ENCODE measurements at regions not wholly inside any gene's neighbourhood (a gene's known extent, or its start where the extent isn't known, plus 50 kb on each side); places are given as distances from the start of the nearest gene placed in this dataset. TPM values are rescaled to one million over a fixed set of nuclear protein-coding genes. Genes with fewer than 3 reads are reported as not detected.

DNA sequence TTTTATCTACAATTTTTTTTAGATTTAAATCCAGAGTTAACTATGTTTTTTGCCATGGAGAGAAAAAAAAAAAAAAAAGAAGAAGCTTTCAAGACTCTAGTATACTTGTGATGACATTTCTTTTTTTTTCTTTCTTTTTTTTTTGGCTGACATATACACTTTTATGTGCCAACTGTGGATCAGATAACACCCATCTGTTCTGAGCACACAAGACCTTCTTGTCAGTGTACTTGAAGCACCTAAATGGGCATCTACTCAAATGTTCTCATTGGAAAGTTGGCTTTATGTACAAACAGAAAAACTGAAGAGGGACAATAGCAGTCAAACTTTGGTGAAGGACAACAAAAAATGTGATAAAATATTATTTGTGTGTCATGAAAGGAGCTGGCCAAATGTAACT is 904.5 kb downstream of the GRIK2 start:
- DNase-seq = no peak
- H3K36me3 ChIP-seq (ENCODE audit: control insufficient read depth in 4 of 4, insufficient read depth in 4 of 4, low read length in 4 of 4) = no peaks in the 10 kb centered on the region
- H3K9ac ChIP-seq (ENCODE audit: insufficient read depth in 1 of 2, low read length in 2 of 2) = no peak overlapping the region
- no peak overlapping the region for H3K4me3 ChIP-seq
- no peak for ATAC-seq (ENCODE audit: insufficient read depth, low FRiP score)
- H3K27ac ChIP-seq (ENCODE audit: low read depth in 1 of 2, low read length in 1 of 2) = no peak overlapping the region
- TF ChIP-seq, protein P1, sequence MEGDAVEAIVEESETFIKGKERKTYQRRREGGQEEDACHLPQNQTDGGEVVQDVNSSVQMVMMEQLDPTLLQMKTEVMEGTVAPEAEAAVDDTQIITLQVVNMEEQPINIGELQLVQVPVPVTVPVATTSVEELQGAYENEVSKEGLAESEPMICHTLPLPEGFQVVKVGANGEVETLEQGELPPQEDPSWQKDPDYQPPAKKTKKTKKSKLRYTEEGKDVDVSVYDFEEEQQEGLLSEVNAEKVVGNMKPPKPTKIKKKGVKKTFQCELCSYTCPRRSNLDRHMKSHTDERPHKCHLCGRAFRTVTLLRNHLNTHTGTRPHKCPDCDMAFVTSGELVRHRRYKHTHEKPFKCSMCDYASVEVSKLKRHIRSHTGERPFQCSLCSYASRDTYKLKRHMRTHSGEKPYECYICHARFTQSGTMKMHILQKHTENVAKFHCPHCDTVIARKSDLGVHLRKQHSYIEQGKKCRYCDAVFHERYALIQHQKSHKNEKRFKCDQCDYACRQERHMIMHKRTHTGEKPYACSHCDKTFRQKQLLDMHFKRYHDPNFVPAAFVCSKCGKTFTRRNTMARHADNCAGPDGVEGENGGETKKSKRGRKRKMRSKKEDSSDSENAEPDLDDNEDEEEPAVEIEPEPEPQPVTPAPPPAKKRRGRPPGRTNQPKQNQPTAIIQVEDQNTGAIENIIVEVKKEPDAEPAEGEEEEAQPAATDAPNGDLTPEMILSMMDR (IDR thresholded peaks at IDR 0.05; ENCODE audit: control extremely low read depth, extremely low read depth) = no peak
- H3K4me1 ChIP-seq (ENCODE audit: control insufficient read depth in 5 of 5, insufficient read depth in 5 of 5, low read length in 5 of 5) = no peaks in the 10 kb centered on the region
- peaks cover 0 to 3% (median 0%) of the 10 kb centered on the region in 4 donors for H3K9me3 ChIP-seq (ENCODE audit: control insufficient read depth in 4 of 4, insufficient read depth in 3 of 4, low read length in 3 of 4)
- no peaks in the 10 kb centered on the region for H3K27me3 ChIP-seq (ENCODE audit: control insufficient read depth in 3 of 3, insufficient read depth in 3 of 3, low read length in 2 of 3)

Small RNA genes lying in the stretch of these regions (small RNA-seq; reads per million reads assigned to genes)
- not detected for gene RF00438 (ENCODE audit: low replicate concordance)
